ENCODE measurements at regions not wholly inside any gene's neighbourhood (a gene's known extent, or its start where the extent isn't known, plus 50 kb on each side); places are given as distances from the start of the nearest gene placed in this dataset.

DNA sequence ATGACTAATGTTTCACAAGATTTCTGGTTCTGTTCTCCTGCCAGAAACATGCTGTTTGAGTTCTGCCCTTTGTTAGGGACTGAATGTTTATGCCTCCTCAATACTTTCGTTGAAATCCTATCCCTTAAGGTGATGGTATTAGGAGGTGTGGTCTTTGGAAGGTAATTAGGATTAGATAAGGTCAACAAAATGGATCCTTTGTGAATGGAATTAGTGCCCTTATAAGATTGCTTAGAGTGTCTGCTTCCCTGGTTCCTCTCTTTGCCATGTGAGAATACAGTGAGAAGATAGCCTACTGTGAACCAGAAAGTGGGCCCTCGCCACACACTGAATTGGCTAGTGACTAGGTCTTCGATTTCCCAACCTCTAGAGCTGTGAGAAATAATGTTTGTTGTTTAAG lies 621.4 kb upstream of the ALCAM start:
- Histone ChIP-seq H3K27ac (ENCODE audit: low read depth in 1 of 2, low read length in 1 of 2) (no peak overlapping the region), H3K36me3 (ENCODE audit: control insufficient read depth in 4 of 4, insufficient read depth in 4 of 4, low read length in 4 of 4) (no peaks in the 10 kb centered on the region), H3K9ac (ENCODE audit: insufficient read depth in 1 of 2, low read length in 2 of 2) (no peak overlapping the region), H3K4me3 (no peak overlapping the region), H3K9me3 (ENCODE audit: control insufficient read depth in 4 of 4, insufficient read depth in 3 of 4, low read length in 3 of 4) (no peaks in the 10 kb centered on the region), H3K4me1 (ENCODE audit: control insufficient read depth in 5 of 5, insufficient read depth in 5 of 5, low read length in 5 of 5) (no peaks in the 10 kb centered on the region), H3K27me3 (ENCODE audit: control insufficient read depth in 3 of 3, insufficient read depth in 3 of 3, low read length in 2 of 3) (no peaks in the 10 kb centered on the region)
- ATAC-seq (ENCODE audit: insufficient read depth, low FRiP score) = no peak
- DNase-seq = no peak
- TF ChIP-seq, protein P1, sequence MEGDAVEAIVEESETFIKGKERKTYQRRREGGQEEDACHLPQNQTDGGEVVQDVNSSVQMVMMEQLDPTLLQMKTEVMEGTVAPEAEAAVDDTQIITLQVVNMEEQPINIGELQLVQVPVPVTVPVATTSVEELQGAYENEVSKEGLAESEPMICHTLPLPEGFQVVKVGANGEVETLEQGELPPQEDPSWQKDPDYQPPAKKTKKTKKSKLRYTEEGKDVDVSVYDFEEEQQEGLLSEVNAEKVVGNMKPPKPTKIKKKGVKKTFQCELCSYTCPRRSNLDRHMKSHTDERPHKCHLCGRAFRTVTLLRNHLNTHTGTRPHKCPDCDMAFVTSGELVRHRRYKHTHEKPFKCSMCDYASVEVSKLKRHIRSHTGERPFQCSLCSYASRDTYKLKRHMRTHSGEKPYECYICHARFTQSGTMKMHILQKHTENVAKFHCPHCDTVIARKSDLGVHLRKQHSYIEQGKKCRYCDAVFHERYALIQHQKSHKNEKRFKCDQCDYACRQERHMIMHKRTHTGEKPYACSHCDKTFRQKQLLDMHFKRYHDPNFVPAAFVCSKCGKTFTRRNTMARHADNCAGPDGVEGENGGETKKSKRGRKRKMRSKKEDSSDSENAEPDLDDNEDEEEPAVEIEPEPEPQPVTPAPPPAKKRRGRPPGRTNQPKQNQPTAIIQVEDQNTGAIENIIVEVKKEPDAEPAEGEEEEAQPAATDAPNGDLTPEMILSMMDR (IDR thresholded peaks at IDR 0.05; ENCODE audit: control extremely low read depth, extremely low read depth) = no peak
- 63 to 70% methylated on average over 3 of the region's 3 CpGs for WGBS, 2 donors

GRCh38 chr3:104746056-104746455 lies 620.7 kb upstream of the ALCAM start:
- Histone ChIP-seq H3K27ac (ENCODE audit: low read depth in 1 of 2, low read length in 1 of 2) (no peak overlapping the region), H3K4me1 (ENCODE audit: control insufficient read depth in 5 of 5, insufficient read depth in 5 of 5, low read length in 5 of 5) (no peaks in the 10 kb centered on the region), H3K9me3 (ENCODE audit: control insufficient read depth in 4 of 4, insufficient read depth in 3 of 4, low read length in 3 of 4) (no peaks in the 10 kb centered on the region), H3K4me3 (no peak overlapping the region), H3K36me3 (ENCODE audit: control insufficient read depth in 4 of 4, insufficient read depth in 4 of 4, low read length in 4 of 4) (no peaks in the 10 kb centered on the region), H3K9ac (ENCODE audit: insufficient read depth in 1 of 2, low read length in 2 of 2) (no peak overlapping the region), H3K27me3 (ENCODE audit: control insufficient read depth in 3 of 3, insufficient read depth in 3 of 3, low read length in 2 of 3) (no peaks in the 10 kb centered on the region)
- no peak for DNase-seq
- ATAC-seq (ENCODE audit: insufficient read depth, low FRiP score) = no peak
- TF ChIP-seq, protein P1 (IDR thresholded peaks at IDR 0.05; ENCODE audit: control extremely low read depth, extremely low read depth) = no peak

DNA sequence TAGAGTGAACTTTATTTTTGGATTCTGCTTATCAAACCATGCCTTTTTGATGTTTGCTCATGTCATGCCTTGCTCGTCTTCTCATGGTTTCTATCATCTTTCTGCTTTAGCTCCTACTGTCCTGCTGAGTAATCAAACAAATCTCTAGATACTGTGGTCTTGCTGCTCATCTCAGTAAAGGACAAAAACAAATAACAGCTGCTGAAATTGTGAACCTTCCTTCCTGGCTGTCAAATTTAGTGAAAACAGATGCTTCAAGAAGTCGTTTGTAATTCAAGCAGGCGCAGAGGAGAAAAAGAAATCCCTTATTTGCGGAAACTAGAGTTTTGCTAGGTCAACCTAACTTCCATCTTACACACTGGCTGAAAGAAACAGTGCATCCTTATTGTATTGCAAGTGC lies 616.1 kb upstream of the ALCAM start:
- Histone ChIP-seq H3K27me3 (ENCODE audit: control insufficient read depth in 3 of 3, insufficient read depth in 3 of 3, low read length in 2 of 3) (no peaks in the 10 kb centered on the region), H3K4me1 (ENCODE audit: control insufficient read depth in 5 of 5, insufficient read depth in 5 of 5, low read length in 5 of 5) (peaks cover 0 to 3% (median 0%) of the 10 kb centered on the region in 5 donors), H3K9me3 (ENCODE audit: control insufficient read depth in 4 of 4, insufficient read depth in 3 of 4, low read length in 3 of 4) (no peaks in the 10 kb centered on the region), H3K9ac (ENCODE audit: insufficient read depth in 1 of 2, low read length in 2 of 2) (no peak overlapping the region), H3K27ac (ENCODE audit: low read depth in 1 of 2, low read length in 1 of 2) (no peak overlapping the region), H3K36me3 (ENCODE audit: control insufficient read depth in 4 of 4, insufficient read depth in 4 of 4, low read length in 4 of 4) (no peaks in the 10 kb centered on the region), H3K4me3 (no peak overlapping the region)
- DNase-seq (no peak), ATAC-seq (ENCODE audit: insufficient read depth, low FRiP score) (no peak)
- TF ChIP-seq, protein P1 (IDR thresholded peaks at IDR 0.05; ENCODE audit: control extremely low read depth, extremely low read depth) = no peak
- WGBS, 2 donors = 71 to 74% methylated on average over 4 of the region's 4 CpGs

DNA sequence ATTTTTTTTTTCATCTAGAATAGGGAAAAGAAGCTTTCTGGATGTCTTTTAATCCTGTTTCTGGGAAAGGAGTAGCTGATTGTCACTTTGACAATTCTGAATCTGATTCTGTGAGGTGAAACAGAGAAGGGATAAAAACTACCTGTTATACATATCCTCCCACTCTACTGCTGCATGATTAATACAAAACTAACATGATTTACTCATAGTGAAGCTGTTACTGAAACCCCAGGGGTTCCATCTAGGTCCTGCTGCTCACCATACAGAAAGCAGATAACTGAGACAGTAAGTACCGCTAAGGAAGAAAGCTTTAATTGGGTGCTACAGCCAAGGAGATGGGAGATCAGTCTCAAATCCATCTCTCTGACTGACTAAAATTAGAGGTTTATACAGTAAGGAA lies 610.9 kb upstream of the ALCAM start:
- Histone ChIP-seq H3K4me1 (ENCODE audit: control insufficient read depth in 5 of 5, insufficient read depth in 5 of 5, low read length in 5 of 5) (peaks cover 0 to 3% (median 0%) of the 10 kb centered on the region in 5 donors), H3K27me3 (ENCODE audit: control insufficient read depth in 3 of 3, insufficient read depth in 3 of 3, low read length in 2 of 3) (no peaks in the 10 kb centered on the region), H3K4me3 (no peak overlapping the region), H3K9me3 (ENCODE audit: control insufficient read depth in 4 of 4, insufficient read depth in 3 of 4, low read length in 3 of 4) (no peaks in the 10 kb centered on the region), H3K36me3 (ENCODE audit: control insufficient read depth in 4 of 4, insufficient read depth in 4 of 4, low read length in 4 of 4) (no peaks in the 10 kb centered on the region), H3K9ac (ENCODE audit: insufficient read depth in 1 of 2, low read length in 2 of 2) (no peak overlapping the region), H3K27ac (ENCODE audit: low read depth in 1 of 2, low read length in 1 of 2) (no peak overlapping the region)
- 88 to 93% methylated on average over 1 of the region's 1 CpG for WGBS, 2 donors
- ATAC-seq (ENCODE audit: insufficient read depth, low FRiP score) (no peak), DNase-seq (no peak)
- TF ChIP-seq, protein P1 (IDR thresholded peaks at IDR 0.05; ENCODE audit: control extremely low read depth, extremely low read depth) = no peak

Data from lung (tissue), 11 donors.